GM18507 (cell line): ENCODE measurements at regions not wholly inside any gene's neighbourhood (a gene's known extent, or its start where the extent isn't known, plus 50 kb on each side); places are given as distances from the start of the nearest gene placed in this dataset.
A peak's percentile ranks its signal among the peaks of the same experiment; 100 is the strongest.

Experiments used
- DNase-seq: peaks from one replicate; pipeline ENCODE4 v3.0.0; 2011; ENCODE audit warnings: low read depth; ENCODE audit not compliant: insufficient read length; ENCODE audit errors: extremely low spot score
- FAIRE-seq: peaks from 2 replicates; lab custom pipeline; 2011; peaks lifted over from hg19 to GRCh38; lab: Jason Lieb, UNC

DNA sequence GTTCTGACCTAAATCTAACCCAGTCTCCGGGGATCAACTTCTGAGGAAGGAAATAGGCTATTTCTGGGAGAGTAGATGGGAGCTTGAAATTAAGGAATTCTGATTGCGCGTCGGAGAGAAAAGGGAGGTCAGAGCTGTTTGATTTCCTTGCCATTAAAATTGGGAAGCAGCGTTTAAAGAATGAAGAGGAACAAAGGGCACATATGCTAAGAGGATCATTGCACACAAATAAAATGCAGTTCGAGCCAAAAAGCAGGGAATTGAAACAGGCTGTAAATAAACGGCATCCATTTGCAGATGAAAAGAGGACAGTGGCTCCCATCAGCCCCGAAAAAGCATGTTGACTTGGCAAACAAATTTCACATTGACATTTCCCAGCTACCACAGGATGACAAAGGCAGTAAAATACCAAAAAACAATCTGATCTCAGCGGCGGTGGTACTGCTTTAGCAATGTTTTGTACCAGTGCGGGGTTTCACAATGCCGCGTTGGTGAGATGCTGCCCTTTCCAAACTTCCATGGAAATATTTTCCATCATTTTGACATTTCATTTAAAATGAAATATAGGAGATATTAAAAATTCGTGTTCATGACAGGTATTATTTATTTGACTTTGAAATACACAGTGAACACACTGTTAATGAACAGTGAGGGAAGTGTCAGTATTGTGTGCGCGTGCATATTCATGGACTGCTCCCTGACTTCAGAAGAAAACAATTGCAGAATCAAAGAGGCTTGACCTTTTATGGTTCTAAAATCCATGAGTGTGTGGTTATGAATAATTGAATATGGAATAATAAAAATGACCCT is 108.8 kb downstream of the SQOR start:
- DNase-seq (no peak), FAIRE-seq (no peak)

GRCh38 chr15:45744236-45744589 is 109.4 kb downstream of the SQOR start:
- DNase-seq = no peak
- no peak for FAIRE-seq

GRCh38 chr15:45747426-45747825 is 112.6 kb downstream of the SQOR start:
- DNase-seq = no peak
- FAIRE-seq = no peak

DNA sequence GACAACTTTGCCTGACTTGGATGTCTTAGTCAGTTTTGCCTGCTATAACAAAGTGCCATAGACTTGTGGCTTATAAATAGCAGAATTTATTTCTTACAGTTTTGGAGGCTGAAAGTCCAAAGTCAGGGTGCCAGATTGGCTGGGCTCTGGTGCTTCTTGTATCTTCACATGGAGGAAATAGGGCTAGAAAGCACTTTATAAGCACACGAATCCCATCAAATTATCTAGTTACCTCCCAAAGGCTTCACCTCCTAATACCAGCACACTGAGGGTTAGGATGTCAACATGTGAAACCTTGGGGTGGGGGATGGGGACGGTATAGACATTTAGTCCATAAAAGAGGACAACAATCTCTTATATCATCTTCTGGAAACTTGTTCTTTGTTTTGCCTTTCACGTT is 116.8 kb downstream of the SQOR start:
- DNase-seq (no peak), FAIRE-seq (no peak)

GRCh38 chr15:45759936-45760335 is 125.1 kb downstream of the SQOR start:
- FAIRE-seq (no peak), DNase-seq (no peak)

DNA sequence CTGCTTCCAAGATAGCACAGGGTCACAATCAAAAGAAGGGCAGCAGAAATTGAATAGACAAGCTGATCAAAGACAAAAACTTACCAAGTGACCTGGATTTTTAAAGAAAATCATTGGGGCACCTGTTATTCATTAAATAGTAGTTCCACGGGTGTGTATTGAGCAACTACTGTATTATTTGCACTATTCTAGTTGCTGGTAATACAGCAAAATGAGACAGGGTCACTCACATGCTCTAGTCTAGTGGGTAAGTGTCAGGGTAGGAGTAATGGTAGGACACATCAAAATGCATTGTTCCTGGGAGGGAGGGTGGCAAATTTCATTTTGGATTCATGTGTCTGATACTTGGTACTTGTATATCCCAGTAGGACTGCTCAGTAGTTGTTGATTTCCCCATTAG is 127.9 kb downstream of the SQOR start:
- FAIRE-seq (no peak), DNase-seq (no peak)

GRCh38 chr15:45763170-45763869 is 128.5 kb downstream of the SQOR start:
- DNase-seq (no peak), FAIRE-seq (no peak)

GRCh38 chr15:45773149-45773548 is 138.3 kb downstream of the SQOR start:
- no peak for DNase-seq
- FAIRE-seq = no peak

- FAIRE-seq (no peak), DNase-seq (no peak)
Observed at GRCh38 chr15:45776772-45777171, 141.9 kb downstream of the SQOR start.

- no peak for FAIRE-seq
- DNase-seq = no peak
Observed at GRCh38 chr15:45777781-45778180, 143.0 kb downstream of the SQOR start.

DNA sequence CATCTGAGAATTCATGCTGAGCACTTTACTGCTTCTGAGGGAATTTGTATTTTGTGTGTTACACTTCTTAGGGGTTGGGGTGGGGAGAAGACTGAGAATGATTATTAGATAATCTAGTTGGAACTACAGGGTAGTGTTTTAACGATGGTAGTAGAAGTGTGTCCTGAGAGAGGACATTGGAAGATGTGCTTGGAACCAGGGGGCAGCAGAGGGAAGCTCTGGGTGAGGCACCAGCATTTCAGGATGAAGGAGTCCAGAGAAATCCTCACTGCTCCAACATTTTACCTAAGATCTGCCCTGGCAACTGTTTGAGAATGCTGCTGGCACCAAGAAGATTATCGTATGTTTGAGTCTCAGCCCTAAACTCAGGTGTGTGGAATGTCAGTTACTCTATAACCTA is 145.5 kb downstream of the SQOR start:
- FAIRE-seq (no peak), DNase-seq (no peak)

GRCh38 chr15:45784656-45785055 is 149.8 kb downstream of the SQOR start:
- no peak for DNase-seq
- FAIRE-seq = no peak

- no peak for FAIRE-seq
- no peak for DNase-seq
Observed at GRCh38 chr15:45785897-45786296, 151.1 kb downstream of the SQOR start.

- no peak for DNase-seq
- no peak for FAIRE-seq
Observed at GRCh38 chr15:45790325-45790943, 155.6 kb downstream of the SQOR start.

GRCh38 chr15:45794304-45794703 is 159.5 kb downstream of the SQOR start:
- FAIRE-seq = peak; percentile 65
- no peak for DNase-seq

DNA sequence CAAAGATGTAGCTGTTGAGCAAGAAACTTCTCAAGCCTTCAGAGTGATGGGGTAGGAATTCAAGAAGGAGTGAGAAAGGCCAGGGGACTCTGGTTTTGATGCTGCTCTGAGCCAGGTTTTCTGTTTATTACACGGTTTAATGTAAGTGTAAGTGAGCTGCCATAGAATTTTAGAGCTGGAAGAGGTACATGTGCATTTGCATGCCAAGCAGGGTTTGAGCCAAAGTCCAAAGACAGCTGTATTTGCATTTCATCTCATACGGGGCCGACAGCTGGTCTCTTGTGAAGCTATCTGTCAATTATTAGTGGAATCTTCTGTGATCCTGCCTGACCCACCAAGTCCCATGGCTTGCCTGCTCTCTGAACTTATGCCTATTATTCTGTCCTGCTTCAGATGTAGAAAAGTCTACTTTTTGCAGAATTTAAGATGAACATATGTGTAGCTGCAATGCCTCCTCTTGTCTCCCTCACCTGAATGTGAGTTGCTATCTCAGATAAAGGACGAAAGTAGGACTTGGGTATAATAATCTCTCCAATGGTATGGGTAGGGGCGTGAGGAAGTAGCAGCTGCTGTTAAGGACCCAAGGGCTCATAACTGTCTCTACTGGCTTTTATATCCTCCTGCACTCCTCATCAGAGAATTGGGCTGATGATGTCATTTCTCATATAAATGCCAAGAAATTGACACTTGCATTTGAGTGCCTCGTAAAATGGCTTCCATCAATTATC is 160.0 kb downstream of the SQOR start:
- FAIRE-seq = peak; percentile 53
- no peak for DNase-seq

- FAIRE-seq (peak; percentile 75), DNase-seq (no peak)
Observed at GRCh38 chr15:45795440-45796069, 160.7 kb downstream of the SQOR start.

DNA sequence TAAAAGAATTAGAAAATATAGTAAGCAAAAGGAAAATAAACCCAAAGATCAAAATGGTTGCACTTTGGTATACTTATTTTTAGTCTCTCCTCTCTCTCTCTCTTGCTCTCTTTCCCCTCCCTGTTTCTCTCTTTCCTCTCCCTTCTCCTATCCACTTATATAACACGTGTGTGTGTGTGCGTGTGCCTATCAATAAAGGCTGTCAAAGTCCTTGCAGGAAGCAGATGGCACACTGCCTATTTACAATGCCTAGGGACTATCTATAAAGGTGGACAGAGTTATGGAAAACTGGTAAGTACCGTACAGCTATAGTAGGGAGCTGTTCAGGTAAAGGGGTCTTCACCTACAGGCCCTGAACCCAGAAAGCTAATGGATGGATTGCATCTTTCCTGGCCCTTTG is 161.6 kb downstream of the SQOR start:
- DNase-seq (no peak), FAIRE-seq (no peak)

- DNase-seq = no peak
- peak; percentile 56 for FAIRE-seq
Observed at GRCh38 chr15:45799508-45799907, 164.7 kb downstream of the SQOR start.

GRCh38 chr15:45801543-45801942 is 166.7 kb downstream of the SQOR start:
- no peak for DNase-seq
- FAIRE-seq = no peak
